Lower leg skin (tissue), 3 donors: ENCODE measurements at regions not wholly inside any gene's neighbourhood (a gene's known extent, or its start where the extent isn't known, plus 50 kb on each side); places are given as distances from the start of the nearest gene placed in this dataset.
"Not testable (repeated sequence)": the region's sequence is repeated elsewhere in the genome, so short reads cannot be mapped to it uniquely, and the experiment has no call there.

ENCODE experiments used
- POLR2A ChIP-seq, 2 donors: fragments of 450-650 bp; IDR thresholded peaks; one replicate each; pipeline ENCODE4 v1.6.1; 2016 to 2017; ENCODE audit warnings: antibody characterized with exemption in 2 of 2, mild to moderate bottlenecking in 1 of 2, moderate library complexity in 1 of 2
- TF ChIP-seq, protein P1 (sequence below), 3 donors: fragments of 450-650 bp; IDR thresholded peaks; one replicate each; pipeline ENCODE4 v1.5.1; 2016; ENCODE audit warnings: antibody characterized with exemption in 3 of 3, mild to moderate bottlenecking in 3 of 3, moderate library complexity in 2 of 3

DNA sequence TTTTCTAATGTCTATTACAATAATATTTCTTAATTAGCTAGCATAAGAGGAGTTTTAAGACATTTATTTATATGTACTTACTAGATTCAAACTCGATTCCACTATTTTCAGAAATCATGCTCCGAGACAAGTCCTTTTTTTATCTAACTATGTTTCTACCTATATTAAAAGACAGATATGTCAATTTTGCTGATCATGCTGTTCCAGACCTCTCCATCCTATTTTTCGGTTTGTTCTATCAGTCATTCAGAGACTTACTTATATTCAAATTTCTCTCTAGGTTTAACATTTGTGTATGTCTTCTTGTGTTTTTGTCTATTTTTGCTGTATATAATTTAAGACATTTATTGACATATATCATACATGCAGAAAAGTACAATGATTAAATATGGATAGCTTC lies 635.5 kb downstream of the ZNF716 start:
- TF ChIP-seq, protein P1, sequence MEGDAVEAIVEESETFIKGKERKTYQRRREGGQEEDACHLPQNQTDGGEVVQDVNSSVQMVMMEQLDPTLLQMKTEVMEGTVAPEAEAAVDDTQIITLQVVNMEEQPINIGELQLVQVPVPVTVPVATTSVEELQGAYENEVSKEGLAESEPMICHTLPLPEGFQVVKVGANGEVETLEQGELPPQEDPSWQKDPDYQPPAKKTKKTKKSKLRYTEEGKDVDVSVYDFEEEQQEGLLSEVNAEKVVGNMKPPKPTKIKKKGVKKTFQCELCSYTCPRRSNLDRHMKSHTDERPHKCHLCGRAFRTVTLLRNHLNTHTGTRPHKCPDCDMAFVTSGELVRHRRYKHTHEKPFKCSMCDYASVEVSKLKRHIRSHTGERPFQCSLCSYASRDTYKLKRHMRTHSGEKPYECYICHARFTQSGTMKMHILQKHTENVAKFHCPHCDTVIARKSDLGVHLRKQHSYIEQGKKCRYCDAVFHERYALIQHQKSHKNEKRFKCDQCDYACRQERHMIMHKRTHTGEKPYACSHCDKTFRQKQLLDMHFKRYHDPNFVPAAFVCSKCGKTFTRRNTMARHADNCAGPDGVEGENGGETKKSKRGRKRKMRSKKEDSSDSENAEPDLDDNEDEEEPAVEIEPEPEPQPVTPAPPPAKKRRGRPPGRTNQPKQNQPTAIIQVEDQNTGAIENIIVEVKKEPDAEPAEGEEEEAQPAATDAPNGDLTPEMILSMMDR (IDR thresholded peaks at IDR 0.05), result not testable (repeated sequence)
- TF ChIP-seq POLR2A (IDR thresholded peaks at IDR 0.05), result not testable (repeated sequence)
